PC-3 (cell line): ENCODE measurements at regions not wholly inside any gene's neighbourhood (a gene's known extent, or its start where the extent isn't known, plus 50 kb on each side); places are given as distances from the start of the nearest gene placed in this dataset.

ENCODE experiments used
- ATAC-seq: fragments of 200-7000 bp; cut with Tn5 transposase; 2 replicates; pipeline ENCODE4 v1.9.1; 2020; ENCODE audit warnings: mild to moderate bottlenecking, moderate library complexity
- BruUV-seq: library from RNA; stranded (reverse); fragments of 400-500 nt; replicated peaks from 2 replicates; lab custom pipeline; 2021; lab: Mats Ljungman, UMichigan
- CTCF ChIA-PET: fragments of 300-600 bp; sonication (Branson Sonifier 250); formaldehyde crosslinking; loops from one replicate; lab custom pipeline; 2022; ENCODE audit warnings: antibody characterized with exemption; lab: Charles Lee
- POLR2A ChIA-PET: fragments of 300-600 bp; sonication (Branson Sonifier 250); formaldehyde crosslinking; loops from one replicate; lab custom pipeline; 2022; ENCODE audit warnings: antibody characterized with exemption; ENCODE audit not compliant: unreplicated experiment; lab: Charles Lee
- DNase-seq: peaks from one replicate; pipeline ENCODE4 v3.0.0-alpha.2; 2015
- H2AFZ ChIP-seq: fragments of 300-600 bp; sonication (generic); 2 replicates; pipeline ENCODE4 v1.6.0; 2016; ENCODE audit warnings: antibody characterized with exemption, low read length
- H3F3A ChIP-seq: fragments of 300-600 bp; sonication (generic); one replicate; pipeline ENCODE4 v1.6.0; 2017; ENCODE audit warnings: antibody characterized with exemption, low read length, control low read depth, mild to moderate bottlenecking; ENCODE audit not compliant: unreplicated experiment
- H3K27ac ChIP-seq: fragments of 300-600 bp; sonication (generic); 2 replicates; pipeline ENCODE4 v1.5.1; 2016; ENCODE audit warnings: mild to moderate bottlenecking, low read length
- H3K27me3 ChIP-seq: fragments of 300-600 bp; sonication (generic); 2 replicates; pipeline ENCODE4 v1.6.1; 2016; ENCODE audit warnings: low read length, mixed read lengths
- H3K36me3 ChIP-seq: fragments of 300-600 bp; sonication (generic); 2 replicates; pipeline ENCODE4 v1.6.1; 2016; ENCODE audit warnings: low read depth, mixed run types, low read length, mixed read lengths
- H3K4me1 ChIP-seq: fragments of 300-600 bp; sonication (generic); 2 replicates; pipeline ENCODE4 v1.5.1; 2016; ENCODE audit warnings: low read length; ENCODE audit not compliant: insufficient read depth
- H3K4me2 ChIP-seq: fragments of 300-600 bp; sonication (generic); 2 replicates; pipeline ENCODE4 v1.6.0; 2016; ENCODE audit warnings: low read length
- H3K4me3 ChIP-seq: fragments of 300-600 bp; sonication (generic); 2 replicates; pipeline ENCODE4 v1.5.1; 2016; ENCODE audit warnings: mild to moderate bottlenecking, low read length, mixed read lengths
- H3K79me2 ChIP-seq: fragments of 300-600 bp; sonication (generic); 2 replicates; pipeline ENCODE4 v1.6.1; 2017; ENCODE audit warnings: low read length, mixed read lengths
- H3K9ac ChIP-seq: fragments of 300-600 bp; sonication (generic); 2 replicates; pipeline ENCODE4 v1.6.0; 2016; ENCODE audit warnings: mild to moderate bottlenecking, low read length
- H3K9me2 ChIP-seq: fragments of 300-600 bp; sonication (generic); replicated peaks from 2 replicates; pipeline ENCODE4 v1.6.1; 2016; ENCODE audit warnings: mixed run types, low read length, mixed read lengths
- H3K9me3 ChIP-seq: fragments of 300-600 bp; sonication (generic); 2 replicates; pipeline ENCODE4 v1.6.1; 2016; ENCODE audit warnings: low read length, mixed read lengths
- H4K20me1 ChIP-seq: fragments of 300-600 bp; sonication (generic); 2 replicates; pipeline ENCODE4 v1.6.1; 2016; ENCODE audit warnings: low read length, mixed read lengths
- EZH2 ChIP-seq: fragments of 300-600 bp; sonication (generic); IDR thresholded peaks from one replicate; pipeline ENCODE4 v1.6.1; 2017; ENCODE audit warnings: antibody characterized with exemption, mild to moderate bottlenecking, low read length; ENCODE audit not compliant: unreplicated experiment
- EZH2phosphoT487 ChIP-seq: fragments of 300-600 bp; sonication (generic); IDR thresholded peaks from 2 replicates; pipeline ENCODE4 v1.6.1; 2018; ENCODE audit warnings: mild to moderate bottlenecking, antibody characterized with exemption, low read length, borderline replicate concordance
- intact Hi-C: fragments of 100-400 bp; cut with micrococcal nuclease; formaldehyde crosslinking; loops from 2 replicates; pipeline ENCODE4 v1.9.0; 2023
- TF ChIP-seq, protein P1 (sequence below): fragments of 300-600 bp; sonication (generic); conservative IDR thresholded peaks from 2 replicates; pipeline ENCODE4 v1.5.1; 2017; ENCODE audit warnings: antibody characterized with exemption, low read depth, mild to moderate bottlenecking, low read length

- TF ChIP-seq, protein P1, sequence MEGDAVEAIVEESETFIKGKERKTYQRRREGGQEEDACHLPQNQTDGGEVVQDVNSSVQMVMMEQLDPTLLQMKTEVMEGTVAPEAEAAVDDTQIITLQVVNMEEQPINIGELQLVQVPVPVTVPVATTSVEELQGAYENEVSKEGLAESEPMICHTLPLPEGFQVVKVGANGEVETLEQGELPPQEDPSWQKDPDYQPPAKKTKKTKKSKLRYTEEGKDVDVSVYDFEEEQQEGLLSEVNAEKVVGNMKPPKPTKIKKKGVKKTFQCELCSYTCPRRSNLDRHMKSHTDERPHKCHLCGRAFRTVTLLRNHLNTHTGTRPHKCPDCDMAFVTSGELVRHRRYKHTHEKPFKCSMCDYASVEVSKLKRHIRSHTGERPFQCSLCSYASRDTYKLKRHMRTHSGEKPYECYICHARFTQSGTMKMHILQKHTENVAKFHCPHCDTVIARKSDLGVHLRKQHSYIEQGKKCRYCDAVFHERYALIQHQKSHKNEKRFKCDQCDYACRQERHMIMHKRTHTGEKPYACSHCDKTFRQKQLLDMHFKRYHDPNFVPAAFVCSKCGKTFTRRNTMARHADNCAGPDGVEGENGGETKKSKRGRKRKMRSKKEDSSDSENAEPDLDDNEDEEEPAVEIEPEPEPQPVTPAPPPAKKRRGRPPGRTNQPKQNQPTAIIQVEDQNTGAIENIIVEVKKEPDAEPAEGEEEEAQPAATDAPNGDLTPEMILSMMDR: no peak
- TF ChIP-seq EZH2phosphoT487 (no peak), EZH2 (no peak)
- POLR2A ChIA-PET: no interaction called here
Measured at GRCh38 chr14:27881063-27881462, 885.5 kb upstream of the FOXG1 start.

DNA sequence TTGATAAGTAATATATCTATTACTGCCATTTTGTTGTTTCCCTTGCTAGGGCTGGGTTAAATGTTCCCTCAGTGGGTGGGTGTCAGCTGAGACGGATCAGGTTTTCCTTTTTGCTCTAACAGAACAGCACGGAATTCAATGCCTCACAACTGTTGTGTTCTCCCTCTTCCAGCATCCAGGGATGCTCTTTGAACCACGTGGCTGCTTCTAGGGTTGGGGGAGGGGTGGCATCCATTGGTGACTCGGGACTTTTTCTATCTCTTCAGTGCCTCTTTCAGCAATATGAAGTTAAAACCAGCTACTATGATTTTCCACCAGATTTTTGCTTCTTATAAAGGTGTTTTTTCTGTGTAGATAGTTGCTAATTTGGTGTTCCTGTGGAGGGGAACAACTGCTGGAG lies 884.9 kb upstream of the FOXG1 start:
- H3K9me2 ChIP-seq: no peaks in the 10 kb centered on the region
- POLR2A ChIA-PET: no interaction called here
- H3K79me2 ChIP-seq: no peaks in the 10 kb centered on the region
- H3K9me3 ChIP-seq: no peaks in the 10 kb centered on the region
- H3K9ac ChIP-seq: no peak overlapping the region
- TF ChIP-seq EZH2 (no peak), EZH2phosphoT487 (no peak)
- TF ChIP-seq, protein P1: no peak
- no peak overlapping the region for H3K4me3 ChIP-seq
- no peaks in the 10 kb centered on the region for H3K27me3 ChIP-seq
- no TSS peak for BruUV-seq
- H2AFZ ChIP-seq: no peak overlapping the region
- no peaks in the 10 kb centered on the region for H4K20me1 ChIP-seq
- intact Hi-C loops: no loop called here
- no peaks in the 10 kb centered on the region for H3F3A ChIP-seq
- ATAC-seq (no peak), DNase-seq (no peak)
- no peak overlapping the region for H3K27ac ChIP-seq
- no peaks in the 10 kb centered on the region for H3K36me3 ChIP-seq
- CTCF ChIA-PET: interaction anchor here (0.5 kb wide), 1 partner anchor 260 kb away, joined by 4 read pairs; no protein-coding TSS in a partner anchor
- no peak overlapping the region for H3K4me2 ChIP-seq
- no peaks in the 10 kb centered on the region for H3K4me1 ChIP-seq

More at GRCh38 chr14:27881063-27881462, 885.5 kb upstream of the FOXG1 start:
- Histone ChIP-seq H3K79me2 (no peaks in the 10 kb centered on the region), H3K4me1 (no peaks in the 10 kb centered on the region), H2AFZ (no peak overlapping the region), H3K4me2 (no peak overlapping the region), H3K27me3 (no peaks in the 10 kb centered on the region), H3K9ac (no peak overlapping the region), H3F3A (no peaks in the 10 kb centered on the region), H3K9me3 (no peaks in the 10 kb centered on the region), H4K20me1 (no peaks in the 10 kb centered on the region), H3K27ac (no peak overlapping the region), H3K36me3 (no peaks in the 10 kb centered on the region), H3K9me2 (no peaks in the 10 kb centered on the region), H3K4me3 (no peak overlapping the region)
- BruUV-seq: no TSS peak
- DNase-seq: no peak
- ATAC-seq: no peak
- CTCF ChIA-PET: no interaction called here
- intact Hi-C loops: no loop called here

GRCh38 chr14:27886256-27886655 lies 880.3 kb upstream of the FOXG1 start:
- no peak for TF ChIP-seq EZH2phosphoT487
- no peaks in the 10 kb centered on the region for H3K36me3 ChIP-seq
- no peaks in the 10 kb centered on the region for H3K9me3 ChIP-seq
- POLR2A ChIA-PET: no interaction called here
- H3K9ac ChIP-seq: no peak overlapping the region
- CTCF ChIA-PET: no interaction called here
- no peaks in the 10 kb centered on the region for H3K9me2 ChIP-seq
- H3K79me2 ChIP-seq: no peaks in the 10 kb centered on the region
- H4K20me1 ChIP-seq: no peaks in the 10 kb centered on the region
- intact Hi-C loops: no loop called here
- no peak for DNase-seq
- no peak overlapping the region for H3K4me2 ChIP-seq
- H3K4me1 ChIP-seq: no peaks in the 10 kb centered on the region
- ATAC-seq: no peak
- no peak overlapping the region for H2AFZ ChIP-seq
- no peak overlapping the region for H3K27ac ChIP-seq
- no TSS peak for BruUV-seq
- no peaks in the 10 kb centered on the region; the same call in 1 of the 2 replicates for H3K27me3 ChIP-seq
- H3K4me3 ChIP-seq: no peak overlapping the region
- no peaks in the 10 kb centered on the region for H3F3A ChIP-seq
